GM12872 (cell line): ENCODE measurements at regions not wholly inside any gene's neighbourhood (a gene's known extent, or its start where the extent isn't known, plus 50 kb on each side); places are given as distances from the start of the nearest gene placed in this dataset.

Experiments
- TF ChIP-seq, protein P1 (sequence below): IDR thresholded peaks from 3 replicates; pipeline ENCODE4 v1.5.1; 2011; ENCODE audit warnings: low read depth, mild to moderate bottlenecking, low read length, moderate library complexity; ENCODE audit not compliant: insufficient read depth

DNA sequence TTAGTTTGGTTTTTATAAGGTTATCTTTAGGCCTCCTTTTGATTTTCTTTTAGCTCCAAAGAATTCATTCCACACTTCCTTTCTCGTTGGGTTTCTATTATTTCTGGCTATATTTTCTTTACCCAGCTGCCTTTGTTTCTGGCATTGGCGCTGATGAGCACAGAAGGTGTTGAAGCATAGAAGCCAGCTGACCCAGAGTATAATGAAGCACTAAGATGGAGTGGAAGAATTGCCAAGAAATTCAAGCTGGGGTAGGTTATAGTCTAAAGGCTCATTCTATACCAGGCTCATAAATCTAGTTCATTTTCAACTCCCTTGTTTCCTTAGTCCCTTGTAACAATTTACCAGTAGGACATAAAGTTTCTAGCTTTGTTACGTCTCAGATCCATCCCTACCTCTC, 169.5 kb downstream of the HRH4 start:
- TF ChIP-seq, protein P1, sequence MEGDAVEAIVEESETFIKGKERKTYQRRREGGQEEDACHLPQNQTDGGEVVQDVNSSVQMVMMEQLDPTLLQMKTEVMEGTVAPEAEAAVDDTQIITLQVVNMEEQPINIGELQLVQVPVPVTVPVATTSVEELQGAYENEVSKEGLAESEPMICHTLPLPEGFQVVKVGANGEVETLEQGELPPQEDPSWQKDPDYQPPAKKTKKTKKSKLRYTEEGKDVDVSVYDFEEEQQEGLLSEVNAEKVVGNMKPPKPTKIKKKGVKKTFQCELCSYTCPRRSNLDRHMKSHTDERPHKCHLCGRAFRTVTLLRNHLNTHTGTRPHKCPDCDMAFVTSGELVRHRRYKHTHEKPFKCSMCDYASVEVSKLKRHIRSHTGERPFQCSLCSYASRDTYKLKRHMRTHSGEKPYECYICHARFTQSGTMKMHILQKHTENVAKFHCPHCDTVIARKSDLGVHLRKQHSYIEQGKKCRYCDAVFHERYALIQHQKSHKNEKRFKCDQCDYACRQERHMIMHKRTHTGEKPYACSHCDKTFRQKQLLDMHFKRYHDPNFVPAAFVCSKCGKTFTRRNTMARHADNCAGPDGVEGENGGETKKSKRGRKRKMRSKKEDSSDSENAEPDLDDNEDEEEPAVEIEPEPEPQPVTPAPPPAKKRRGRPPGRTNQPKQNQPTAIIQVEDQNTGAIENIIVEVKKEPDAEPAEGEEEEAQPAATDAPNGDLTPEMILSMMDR, result no peak

GRCh38 chr18:24630346-24630880, 170.0 kb downstream of the HRH4 start:
- TF ChIP-seq, protein P1, result no peak

DNA sequence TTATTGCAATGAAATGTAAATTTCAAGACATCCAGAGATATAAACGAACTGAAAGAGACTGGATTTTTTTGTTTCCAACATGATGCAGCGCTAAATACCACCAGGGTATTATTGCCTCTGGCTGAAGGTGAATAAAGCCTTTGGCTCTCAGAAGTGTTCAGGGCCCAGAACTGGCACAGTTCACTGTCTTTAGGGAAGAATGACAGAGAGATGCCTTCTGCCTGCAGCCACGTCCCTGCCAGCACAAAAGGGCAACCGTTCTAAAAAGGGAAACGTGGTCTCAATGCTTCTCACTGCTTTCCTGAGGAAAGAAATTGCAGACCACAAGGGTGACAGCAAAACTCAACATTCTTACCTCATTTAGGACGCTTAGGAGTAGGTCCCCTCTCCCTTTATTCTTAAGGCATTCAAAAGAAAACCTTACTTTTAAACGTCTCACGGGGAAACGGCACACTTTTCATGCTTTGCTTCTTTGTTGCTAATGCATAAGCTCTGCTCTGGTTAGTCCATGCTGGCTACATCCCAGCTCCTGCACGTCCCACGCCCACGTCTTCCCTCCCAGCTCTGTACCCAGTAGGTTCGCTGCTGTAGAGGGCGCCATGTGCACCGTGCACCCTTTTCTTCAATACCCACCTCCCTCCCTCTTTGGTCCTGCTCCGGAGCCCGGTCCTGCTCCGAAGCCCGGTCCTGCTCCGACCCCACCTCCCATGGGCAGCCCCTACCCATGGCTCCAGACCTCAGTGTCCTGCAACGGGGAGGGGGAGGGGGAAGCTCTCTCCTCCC, 171.0 kb downstream of the HRH4 start:
- TF ChIP-seq, protein P1, result no peak

- TF ChIP-seq, protein P1, result no peak
Measured at GRCh38 chr18:24632158-24632988, 171.9 kb downstream of the HRH4 start.

DNA sequence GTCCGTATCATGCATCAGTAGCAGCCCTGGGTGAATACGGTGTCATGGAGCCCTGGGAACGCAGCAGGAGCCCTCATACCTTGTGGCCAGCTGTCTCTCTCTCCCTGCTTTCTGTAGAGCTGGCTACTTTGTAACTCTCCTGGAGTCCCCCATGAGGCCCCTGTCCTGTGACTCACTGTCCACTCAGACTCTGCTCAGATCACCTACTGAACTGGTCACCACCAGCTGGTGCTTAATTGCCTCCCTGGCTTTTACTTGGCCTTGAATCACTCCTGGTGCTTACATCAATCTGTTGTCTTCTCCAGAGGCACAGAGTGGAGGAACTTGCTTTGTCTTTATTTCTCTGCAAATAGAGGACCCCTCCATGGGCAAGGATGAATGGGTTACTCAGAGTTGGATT, 172.7 kb downstream of the HRH4 start:
- TF ChIP-seq, protein P1, result no peak

DNA sequence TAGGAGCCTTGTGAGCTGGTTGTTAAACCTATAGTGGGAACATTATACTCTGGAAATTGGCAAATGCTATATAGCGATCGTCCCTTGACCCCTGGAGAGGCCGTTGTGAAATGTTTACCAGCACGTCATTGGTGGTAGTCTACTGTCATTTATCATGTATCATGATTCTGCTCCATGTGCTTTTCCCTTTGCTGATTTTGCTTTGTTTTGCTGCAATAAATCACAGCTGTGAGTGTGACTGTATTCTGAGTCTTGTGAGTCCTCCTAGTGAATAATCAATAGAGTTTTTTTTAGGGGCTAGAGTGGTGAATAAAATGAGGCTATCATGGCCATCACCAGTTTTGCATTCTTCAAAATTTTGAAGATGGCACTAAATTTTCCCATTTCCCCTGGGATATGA, 189.1 kb downstream of the HRH4 start:
- TF ChIP-seq, protein P1, result no peak

DNA sequence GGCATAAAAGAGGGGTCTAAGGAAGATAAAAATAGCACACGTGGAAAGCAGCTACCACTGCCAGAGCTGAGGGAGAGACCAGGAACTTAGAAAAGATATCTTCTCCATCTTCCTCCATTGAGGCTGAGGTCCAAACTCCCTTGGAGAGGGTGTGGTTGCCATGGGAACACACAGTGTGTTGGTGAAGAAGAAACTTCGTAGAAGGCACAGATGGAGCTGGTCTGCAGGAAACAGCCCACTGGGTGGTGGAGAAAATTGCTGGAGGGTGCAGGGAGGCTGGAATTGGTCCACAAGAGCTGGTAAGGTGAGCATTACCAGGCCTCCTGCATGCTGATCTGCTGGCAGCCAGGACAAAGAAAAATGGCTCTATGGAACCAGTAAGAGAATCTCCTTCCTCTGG, 191.0 kb downstream of the HRH4 start:
- TF ChIP-seq, protein P1, result no peak
